GM18498 (cell line): ENCODE measurements at regions not wholly inside any gene's neighbourhood (a gene's known extent, or its start where the extent isn't known, plus 50 kb on each side); places are given as distances from the start of the nearest gene placed in this dataset.

Source experiments
- ATAC-seq: cut with Tn5 transposase; IDR thresholded peaks from one replicate; pipeline ENCODE4 v1.9.1; 2021; ENCODE audit warnings: mild to moderate bottlenecking, moderate library complexity; ENCODE audit not compliant: unreplicated experiment

DNA sequence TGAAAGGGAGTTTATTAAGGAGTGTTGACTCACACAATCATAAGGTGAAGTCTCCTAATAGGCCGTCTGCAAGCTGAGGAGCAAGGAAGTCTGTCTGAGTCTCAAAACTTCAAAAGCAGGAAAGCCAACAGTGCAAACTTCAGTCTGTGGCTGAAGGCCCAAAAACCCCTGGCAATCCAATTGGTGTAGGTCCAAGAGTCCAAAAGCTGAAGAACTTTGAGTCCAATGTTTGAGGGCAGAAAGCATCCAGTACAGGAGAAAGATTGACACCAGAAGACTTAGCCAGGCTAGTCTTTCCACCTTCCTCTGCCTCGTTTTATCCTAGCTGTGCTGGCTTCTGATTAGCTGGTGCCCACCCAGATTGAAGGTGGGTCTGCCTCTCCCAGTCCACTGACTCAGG lies 535.2 kb downstream of the ARAP2 start:
- ATAC-seq, result no peak

DNA sequence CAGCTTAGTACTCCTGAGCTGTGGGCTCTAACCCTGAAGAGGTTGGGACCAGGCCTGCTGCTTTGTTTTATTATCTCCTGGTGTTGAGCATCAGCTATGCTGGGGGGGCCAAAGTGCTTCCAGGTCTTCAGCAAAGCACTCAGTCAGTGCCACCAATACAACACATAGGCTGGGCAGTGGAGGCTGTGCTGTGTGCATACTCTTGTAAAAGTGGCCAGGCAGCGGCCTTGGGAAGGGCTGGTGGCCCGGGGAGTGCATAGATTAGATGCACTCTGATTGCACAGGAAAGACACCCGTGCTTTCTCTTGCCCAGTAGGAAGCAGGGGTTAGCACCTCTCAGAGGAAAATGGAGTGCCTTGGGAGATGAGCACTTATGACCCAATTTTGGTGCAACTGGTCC lies 534.0 kb downstream of the ARAP2 start:
- ATAC-seq, result no peak

DNA sequence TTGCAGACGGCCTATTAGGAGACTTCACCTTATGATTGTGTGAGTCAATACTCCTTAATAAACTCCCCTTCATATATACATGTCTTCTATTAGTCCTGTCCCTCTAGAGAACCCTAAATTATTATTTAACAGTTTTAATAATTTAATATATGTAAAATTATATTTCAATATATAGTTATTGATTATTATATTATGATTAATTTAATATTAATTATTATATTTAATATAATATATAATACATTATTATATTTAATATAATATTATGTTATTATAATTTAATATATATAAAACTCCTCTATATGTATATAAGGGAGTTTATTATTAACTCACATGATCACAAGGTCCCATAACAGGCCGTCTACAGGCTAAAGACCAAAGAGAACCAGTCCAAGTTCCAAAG lies 533.2 kb downstream of the ARAP2 start:
- ATAC-seq, result no peak

DNA sequence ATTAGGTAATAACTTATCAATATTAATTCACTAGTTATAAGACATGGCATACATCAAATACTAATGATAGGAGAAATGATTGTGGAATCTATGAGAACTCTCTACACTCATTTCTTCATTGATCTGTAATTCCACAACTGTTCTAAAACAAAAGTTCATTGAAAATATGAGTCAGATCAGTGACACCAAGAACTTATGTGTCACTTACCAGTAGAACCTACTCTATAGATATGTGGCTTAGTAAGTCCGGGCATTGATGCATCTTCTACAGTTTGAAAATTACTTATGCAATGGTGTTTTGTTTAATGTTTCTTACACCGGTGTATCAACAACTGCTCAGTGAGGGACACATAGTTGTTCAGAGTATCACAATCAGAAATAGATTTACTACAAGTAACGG lies 520.3 kb downstream of the ARAP2 start:
- ATAC-seq, result no peak

DNA sequence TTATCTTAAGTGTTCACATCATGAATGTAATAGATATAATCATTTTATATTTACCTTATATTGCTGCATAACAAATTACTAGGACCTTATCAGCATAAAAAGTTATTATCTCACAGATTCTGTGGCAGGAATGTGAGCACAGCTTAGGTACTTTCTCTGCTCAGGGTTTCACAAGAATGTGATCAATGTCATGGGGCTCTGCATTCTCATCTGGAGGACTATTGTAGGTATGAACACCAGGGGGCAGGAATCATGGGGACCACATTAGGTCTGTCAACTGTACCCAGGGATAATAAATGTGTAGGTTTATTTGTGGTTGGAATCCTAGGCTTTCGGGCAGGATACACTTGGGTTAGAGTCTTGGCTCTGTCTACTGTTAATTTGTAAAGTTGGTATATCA lies 519.2 kb downstream of the ARAP2 start:
- ATAC-seq, result no peak

DNA sequence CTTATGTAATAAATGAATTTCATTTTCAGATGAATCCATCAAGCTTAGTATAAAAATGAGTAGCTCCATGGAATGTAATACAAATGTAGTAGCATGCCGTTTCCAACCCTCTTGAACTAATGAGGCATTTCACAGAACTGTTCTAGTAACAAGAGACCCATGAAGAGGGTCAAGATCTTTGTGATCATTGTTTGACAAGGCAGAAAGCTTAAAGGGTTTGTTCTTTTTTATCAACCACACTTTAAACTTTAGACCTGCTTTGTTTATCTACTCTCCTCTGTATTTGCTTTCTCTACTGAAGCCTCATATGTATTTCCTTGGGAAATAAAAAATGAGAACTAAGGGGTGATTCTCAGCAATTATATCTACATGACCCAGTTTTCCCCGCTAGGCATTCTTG lies 513.9 kb downstream of the ARAP2 start:
- ATAC-seq, result no peak

DNA sequence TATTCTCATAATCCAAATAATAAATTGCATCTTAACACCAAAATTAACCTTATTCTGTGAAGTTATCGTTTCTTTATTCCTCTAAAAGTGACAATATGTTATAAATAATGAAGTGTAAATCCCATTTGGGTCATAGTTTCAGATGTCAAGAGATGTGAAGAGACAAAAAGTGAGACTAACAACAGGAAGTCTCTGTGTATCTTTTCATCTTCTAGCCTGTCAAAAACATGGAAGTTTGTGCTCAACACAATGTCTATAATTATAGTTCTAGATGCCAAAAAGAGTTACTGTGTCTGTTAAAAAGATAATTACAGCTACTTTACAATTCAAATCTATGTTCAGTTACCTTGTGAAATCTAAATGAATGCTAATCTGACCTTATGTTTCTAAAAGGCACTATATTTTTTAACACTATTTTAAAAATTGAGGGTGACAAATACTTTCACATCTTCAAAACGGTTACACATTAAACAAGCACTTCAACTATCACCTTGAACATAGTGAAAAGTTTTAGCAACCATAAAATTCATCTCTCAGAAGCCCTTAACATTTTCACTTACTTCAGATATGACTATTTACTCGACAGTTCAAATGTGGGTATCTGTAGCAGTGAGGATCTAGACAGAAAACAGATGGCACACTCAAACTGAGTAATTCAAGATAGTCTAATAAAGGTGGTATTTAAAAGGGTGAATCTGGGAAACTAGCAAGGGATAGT lies 509.8 kb downstream of the ARAP2 start:
- ATAC-seq, result peak; percentile 78

DNA sequence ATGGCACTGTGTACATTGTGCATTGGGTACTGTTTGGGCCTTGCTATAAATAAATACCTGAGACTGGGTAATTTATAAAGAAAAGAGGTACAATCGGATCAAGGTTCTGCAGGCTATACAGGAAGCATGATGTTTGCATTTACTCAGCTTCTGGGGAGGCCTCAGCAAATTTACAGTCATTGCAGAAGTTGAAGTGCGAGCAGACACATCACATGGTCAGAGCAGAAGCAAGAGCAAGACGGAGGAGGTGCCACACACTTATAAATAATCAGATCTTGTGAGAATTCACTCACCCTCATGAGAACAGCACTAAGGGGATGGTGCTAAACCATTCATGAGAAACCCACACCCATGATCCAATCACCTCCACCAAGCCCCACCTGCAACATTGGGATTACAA lies 505.0 kb downstream of the ARAP2 start:
- no peak for ATAC-seq

DNA sequence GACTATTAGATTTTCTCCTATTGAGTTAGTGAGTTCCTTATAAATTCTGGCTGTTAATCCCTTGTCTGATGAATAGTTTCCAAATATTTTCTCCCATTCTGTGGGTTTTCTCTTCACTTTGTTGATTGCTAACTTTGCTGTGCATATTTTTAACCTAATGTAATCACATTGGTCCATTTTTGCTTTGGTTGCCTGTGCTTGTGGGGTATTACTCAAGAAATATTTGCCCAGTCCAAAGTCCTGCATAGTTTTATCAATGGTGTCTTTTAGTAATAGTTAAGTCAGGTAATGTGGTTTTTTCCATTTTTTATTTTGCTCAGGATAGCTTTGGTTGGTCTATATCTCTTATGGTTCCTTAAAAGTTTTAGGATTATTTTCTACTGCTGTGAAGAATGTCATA lies 490.3 kb downstream of the ARAP2 start:
- no peak for ATAC-seq

DNA sequence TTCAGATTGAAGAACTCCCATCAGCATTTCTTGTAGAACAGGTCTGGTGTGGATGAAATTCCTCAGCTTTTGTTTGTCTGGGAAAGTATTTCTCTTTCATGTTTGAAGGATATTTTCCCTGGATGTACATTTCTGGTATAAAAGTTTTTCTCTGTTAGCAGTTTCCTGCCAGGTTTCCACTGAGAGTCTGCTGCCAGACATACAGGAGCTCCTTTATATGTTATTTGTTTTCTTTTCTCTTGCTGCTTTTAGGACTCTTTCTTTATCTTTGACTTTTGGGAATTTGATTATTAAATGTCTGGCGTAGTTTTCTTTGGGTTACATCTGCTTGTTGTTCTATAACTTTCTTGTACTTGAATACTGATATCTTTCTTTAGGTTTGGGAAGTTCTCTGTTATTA lies 486.5 kb downstream of the ARAP2 start:
- no peak for ATAC-seq

DNA sequence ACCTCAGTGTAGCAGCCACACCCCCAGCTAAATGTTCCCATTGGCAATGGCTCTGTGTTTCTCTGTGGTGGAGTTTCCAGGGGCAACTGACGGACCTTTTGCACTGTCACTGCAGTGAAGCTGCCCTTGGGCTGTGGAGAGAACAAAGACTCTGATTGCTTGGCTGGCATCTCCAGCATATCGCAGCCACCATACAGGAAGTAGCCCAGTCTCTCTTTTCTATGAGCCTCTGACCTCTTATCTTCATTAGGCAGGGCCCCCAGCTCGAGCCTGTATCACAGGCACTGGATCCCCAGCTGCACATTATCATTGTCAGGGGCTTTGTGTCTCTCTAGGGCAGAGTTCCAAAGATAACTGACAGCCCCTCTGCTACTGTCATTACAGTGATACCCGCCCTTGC lies 483.5 kb downstream of the ARAP2 start:
- no peak for ATAC-seq

DNA sequence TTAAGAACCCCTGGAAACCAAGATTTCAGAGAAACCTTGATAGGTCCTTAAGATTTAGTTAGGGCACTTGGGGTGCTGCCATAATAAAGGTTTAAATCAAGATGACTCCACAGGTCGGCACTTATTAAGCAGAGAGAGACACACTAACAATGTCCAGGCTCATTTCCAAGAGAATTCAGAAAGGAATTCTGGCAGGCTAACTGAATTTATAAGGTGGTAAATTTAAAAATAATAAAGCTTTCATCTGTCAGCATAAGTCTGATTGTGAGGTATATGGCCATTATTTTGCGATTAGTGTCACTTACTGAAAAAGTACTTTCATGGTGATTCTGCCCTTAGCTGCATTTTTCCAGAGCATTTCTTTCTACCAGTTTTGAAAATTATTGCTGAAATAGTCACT lies 472.7 kb downstream of the ARAP2 start:
- ATAC-seq, result no peak

DNA sequence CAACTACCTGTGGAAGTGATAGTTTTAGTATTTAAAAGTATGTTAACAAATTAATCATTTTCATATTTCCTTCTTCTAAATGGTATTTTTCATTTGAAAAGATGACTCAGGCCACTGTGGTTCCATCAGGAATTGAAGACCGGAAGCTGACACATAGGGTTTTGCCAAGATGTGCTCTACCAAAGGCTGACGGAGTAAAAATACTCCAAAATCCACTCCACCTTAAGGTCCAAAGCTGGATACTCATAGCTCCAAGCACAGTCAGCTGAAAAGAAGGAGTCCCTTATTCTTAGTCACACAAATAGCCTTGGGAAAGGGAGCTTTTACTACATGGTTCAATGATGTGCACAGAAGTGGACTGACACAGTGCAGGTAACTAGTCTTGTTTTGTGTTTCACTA lies 472.0 kb downstream of the ARAP2 start:
- no peak for ATAC-seq

DNA sequence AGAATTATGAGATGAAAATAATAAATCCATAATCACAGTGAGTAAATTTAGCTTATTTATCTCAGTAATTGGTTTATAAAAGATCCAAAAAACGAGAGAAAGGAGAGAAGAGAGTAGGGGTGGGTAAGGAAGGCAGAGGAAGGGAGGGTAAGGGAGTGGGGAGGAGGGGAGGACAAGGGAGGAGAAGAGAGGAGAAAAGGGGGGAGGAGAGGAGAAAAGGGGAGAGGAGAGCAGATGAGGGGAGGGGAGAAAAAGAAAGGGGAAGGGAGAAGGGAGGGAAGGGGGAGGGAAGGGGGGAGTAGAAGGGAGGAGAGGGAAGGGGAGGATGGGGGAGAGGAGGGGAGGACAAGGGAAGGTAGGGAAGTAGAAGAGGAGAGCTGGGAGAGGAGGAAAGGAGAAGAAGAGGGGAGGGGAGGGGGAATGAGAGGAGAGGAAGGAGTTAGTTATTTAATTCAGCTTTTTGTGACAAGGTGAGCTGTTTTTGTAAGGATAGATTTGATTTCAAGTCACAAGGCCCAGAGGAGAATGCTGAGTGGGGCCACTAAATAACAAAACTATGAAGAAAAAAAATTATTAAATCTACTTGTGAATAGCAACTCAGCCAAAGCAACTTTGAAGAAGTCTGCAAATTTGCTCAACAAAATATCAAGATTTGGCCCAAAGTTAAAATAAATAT lies 454.3 kb downstream of the ARAP2 start:
- no peak for ATAC-seq

DNA sequence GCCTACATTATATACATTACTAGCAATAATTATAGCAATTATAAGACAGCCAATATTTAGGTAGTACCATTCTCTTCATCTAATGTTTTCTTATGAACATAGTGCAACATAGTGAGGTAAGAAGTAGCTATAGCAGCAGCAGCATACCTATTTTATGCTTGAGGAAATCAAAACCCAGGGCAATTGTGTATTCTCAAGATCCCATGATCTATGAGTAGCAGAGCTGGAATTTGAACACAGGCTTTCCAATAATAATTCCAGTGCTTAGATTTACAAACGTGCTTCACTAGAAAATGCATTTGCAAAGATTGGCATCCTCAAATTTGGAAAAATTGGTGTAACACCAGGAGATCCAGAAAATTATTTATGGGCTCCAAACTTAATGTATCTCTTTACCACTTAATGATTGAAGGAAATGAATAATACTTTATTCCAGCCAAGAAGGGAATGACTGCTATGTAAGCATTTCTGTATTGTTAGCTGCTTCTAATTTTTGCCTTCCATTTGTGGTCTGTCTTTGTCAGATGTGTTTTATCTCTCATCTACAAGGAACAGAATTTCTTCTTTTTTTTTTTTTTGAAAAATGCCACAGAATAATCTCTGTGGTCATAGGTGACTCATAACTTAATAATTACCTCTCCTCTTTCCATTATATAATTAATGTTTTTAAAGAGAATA lies 451.1 kb downstream of the ARAP2 start:
- ATAC-seq, result no peak

DNA sequence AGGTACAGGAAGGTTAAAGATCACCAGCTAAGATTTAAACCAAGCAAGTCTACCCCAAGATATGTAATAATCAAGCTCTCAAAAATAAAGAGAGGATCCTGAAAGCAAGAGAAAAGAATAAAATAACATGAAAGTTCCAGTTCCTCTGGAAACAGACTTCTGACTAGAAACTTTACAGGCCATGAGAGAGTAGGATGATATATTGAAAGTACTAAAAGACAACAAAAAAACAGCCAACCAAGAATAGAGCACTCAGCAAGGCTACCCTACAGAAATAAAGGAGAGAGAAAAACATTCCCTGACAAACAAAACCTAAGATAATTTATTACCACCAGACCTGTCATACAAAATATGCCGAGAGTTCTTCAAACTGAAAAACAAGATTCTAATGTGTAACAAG lies 450.5 kb downstream of the ARAP2 start:
- ATAC-seq, result no peak

DNA sequence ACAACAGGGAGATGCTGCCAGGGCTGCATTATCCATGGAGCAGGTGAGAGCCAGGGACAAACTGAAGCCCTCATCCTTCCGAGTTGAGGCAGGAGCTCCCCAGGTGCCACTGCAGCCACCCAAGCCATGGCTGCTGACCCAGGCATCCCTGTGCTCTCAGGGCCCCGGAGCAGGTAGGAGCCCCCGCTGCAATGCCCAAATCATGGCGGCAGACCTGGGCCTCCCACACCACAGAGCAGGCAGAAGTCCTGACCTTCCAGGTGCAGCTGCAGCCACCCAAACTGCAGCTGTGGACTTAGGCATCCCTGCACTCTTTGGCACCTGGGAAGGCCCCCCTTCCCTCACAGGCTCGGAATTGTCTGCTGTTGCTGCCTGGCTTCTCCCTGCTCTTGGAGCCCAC lies 443.6 kb downstream of the ARAP2 start:
- ATAC-seq, result no peak

DNA sequence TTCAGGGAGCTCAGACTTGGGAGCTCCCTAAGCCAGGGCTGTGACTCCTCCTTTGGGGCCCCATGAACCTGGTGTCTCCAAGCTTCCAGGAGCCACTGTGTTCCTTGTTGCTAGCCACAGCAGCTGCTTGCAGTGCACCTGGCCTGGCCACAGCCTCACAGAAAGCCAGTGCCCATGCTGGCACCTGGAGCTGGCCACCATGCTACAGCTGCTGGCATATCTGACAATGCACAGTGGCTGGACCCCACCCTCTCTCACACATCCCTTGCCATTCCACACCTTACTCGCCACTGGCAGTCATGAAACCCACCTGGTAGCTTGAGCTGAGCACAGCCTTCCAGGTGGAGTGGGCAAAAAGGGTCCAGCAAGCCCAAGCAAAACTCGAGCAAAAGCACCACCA lies 441.7 kb downstream of the ARAP2 start:
- no peak for ATAC-seq

DNA sequence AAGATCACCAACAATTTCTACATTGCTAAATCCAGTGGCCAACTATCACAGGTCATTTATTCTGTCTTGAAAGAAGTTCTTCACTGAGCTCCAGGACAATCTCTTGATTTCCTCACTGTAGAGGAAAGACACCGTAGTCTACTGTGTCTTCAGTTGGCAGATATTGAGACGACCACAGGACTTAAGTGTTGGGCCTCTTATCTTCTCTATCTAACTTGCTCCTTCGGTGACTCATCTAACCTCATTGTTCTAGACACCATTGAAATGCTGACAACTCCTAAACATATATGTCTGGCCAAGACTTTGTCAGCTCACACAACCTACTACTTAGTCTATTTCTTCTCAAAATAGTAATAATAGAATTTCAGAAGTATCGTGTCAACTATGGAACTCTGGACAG lies 425.8 kb downstream of the ARAP2 start:
- no peak for ATAC-seq

DNA sequence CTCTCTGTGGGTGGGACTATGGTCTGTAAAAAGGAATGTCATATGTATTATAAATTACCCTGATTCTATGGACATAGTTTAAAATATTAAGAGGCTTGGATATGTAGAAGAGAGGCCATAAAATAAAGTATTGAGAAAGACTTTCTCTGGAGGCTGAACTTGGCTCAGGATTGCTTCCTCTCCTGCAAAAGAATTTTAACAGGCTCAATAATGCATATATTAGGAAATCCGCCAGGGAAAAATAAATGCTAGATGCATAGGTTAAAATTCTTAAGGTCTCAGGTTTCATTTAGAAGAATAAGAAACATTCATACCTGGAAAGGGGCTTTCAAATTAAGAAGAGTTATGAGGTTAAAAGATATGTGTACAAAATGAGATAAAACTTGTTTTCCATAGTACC lies 424.3 kb downstream of the ARAP2 start:
- ATAC-seq, result no peak

DNA sequence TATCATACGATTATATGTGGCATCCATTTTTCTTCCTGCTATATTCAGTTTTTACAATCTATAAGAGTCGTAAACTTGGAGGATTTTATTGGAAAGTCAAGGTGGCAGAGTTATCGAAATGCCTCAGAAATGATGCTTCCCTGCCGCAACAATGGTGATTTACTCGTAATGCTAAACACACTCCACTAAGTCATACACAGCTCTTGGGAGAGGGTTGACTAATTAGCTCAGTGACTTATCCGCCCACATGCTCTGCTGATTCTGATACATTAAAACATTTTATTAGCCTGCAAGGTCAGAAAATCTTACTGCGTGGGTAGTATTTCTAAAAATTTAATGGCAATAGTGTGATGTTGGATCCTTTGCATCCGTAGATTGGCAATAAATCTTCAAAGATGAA lies 420.1 kb downstream of the ARAP2 start:
- ATAC-seq, result no peak

DNA sequence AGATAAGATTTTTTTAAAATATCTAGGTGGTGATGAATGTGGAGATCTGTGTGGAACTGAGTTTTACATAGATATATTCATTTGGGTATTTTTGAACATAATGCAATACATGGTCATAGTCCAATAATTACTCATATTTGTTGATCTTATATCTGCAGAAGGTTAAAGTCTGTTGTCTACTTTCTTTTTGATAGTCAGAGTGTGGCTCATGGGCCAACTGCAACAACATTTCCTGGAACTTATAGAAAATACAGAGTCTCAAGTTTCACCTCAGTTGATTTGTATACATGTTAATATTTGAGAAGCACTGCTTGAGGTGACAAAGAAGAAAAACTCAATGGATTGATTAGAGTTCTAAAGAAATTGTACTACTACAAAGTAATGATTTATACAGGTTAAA lies 408.4 kb downstream of the ARAP2 start:
- ATAC-seq, result no peak
